Nephron progenitor cell (in vitro differentiated cells): ENCODE measurements at regions not wholly inside any gene's neighbourhood (a gene's known extent, or its start where the extent isn't known, plus 50 kb on each side); places are given as distances from the start of the nearest gene placed in this dataset.

Experiments
- DNase-seq: peaks from one replicate; pipeline ENCODE4 v3.0.0; 2021
- H3K27ac Mint-ChIP-seq: 2 replicates; pipeline ENCODE4 v1.8.0; 2021; ENCODE audit warnings: mild to moderate bottlenecking, moderate library complexity, mixed read lengths
- H3K27me3 Mint-ChIP-seq: 2 replicates; pipeline ENCODE4 v1.8.0; 2021; ENCODE audit warnings: mild to moderate bottlenecking, low read depth, mixed read lengths; ENCODE audit not compliant: poor library complexity
- H3K36me3 Mint-ChIP-seq: 2 replicates; pipeline ENCODE4 v1.8.0; 2021; ENCODE audit warnings: low read depth, mixed read lengths
- H3K4me1 Mint-ChIP-seq: 2 replicates; pipeline ENCODE4 v1.8.0; 2021; ENCODE audit warnings: mixed read lengths
- H3K4me3 Mint-ChIP-seq: 2 replicates; pipeline ENCODE4 v1.8.0; 2021; ENCODE audit warnings: mild to moderate bottlenecking, moderate library complexity, mixed read lengths
- H3K9me3 Mint-ChIP-seq: 2 replicates; pipeline ENCODE4 v1.8.0; 2021; ENCODE audit warnings: mild to moderate bottlenecking, moderate library complexity, mixed read lengths
- CTCF ChIP-seq: fragments of 200-600 bp; sonication (generic); IDR thresholded peaks from 2 replicates; pipeline ENCODE4 v1.5.0; 2021; ENCODE audit warnings: antibody characterized with exemption

- Mint-ChIP-seq H3K27me3 (no peaks in the 10 kb centered on the region), H3K36me3 (no peaks in the 10 kb centered on the region), H3K4me3 (no peak overlapping the region), H3K9me3 (no peaks in the 10 kb centered on the region), H3K4me1 (no peaks in the 10 kb centered on the region), H3K27ac (no peak overlapping the region)
- DNase-seq = no peak
- no peak for TF ChIP-seq CTCF
These were observed 782.2 kb upstream of the GOLIM4 start for GRCh38 chr3:168877899-168878298.

GRCh38 chr3:168876346-168877035 lies 780.8 kb upstream of the GOLIM4 start:
- H3K27ac Mint-ChIP-seq = peak overlapping the region; percentile 62
- H3K4me3 Mint-ChIP-seq = no peak overlapping the region
- TF ChIP-seq CTCF = no peak
- no peaks in the 10 kb centered on the region for H3K27me3 Mint-ChIP-seq
- DNase-seq = no peak
- H3K9me3 Mint-ChIP-seq = no peaks in the 10 kb centered on the region
- H3K4me1 Mint-ChIP-seq = no peaks in the 10 kb centered on the region
- H3K36me3 Mint-ChIP-seq = no peaks in the 10 kb centered on the region

GRCh38 chr3:168872826-168873225 lies 777.1 kb upstream of the GOLIM4 start:
- no peaks in the 10 kb centered on the region for H3K36me3 Mint-ChIP-seq
- H3K4me3 Mint-ChIP-seq = no peak overlapping the region
- H3K9me3 Mint-ChIP-seq = no peaks in the 10 kb centered on the region
- H3K4me1 Mint-ChIP-seq = no peaks in the 10 kb centered on the region
- DNase-seq = no peak
- no peak overlapping the region for H3K27ac Mint-ChIP-seq
- TF ChIP-seq CTCF = no peak
- H3K27me3 Mint-ChIP-seq = no peaks in the 10 kb centered on the region

GRCh38 chr3:168870892-168871291 lies 775.2 kb upstream of the GOLIM4 start:
- H3K4me3 Mint-ChIP-seq = no peak overlapping the region
- no peaks in the 10 kb centered on the region for H3K36me3 Mint-ChIP-seq
- no peak overlapping the region for H3K27ac Mint-ChIP-seq
- no peaks in the 10 kb centered on the region for H3K27me3 Mint-ChIP-seq
- no peak for TF ChIP-seq CTCF
- DNase-seq = no peak
- H3K4me1 Mint-ChIP-seq = no peaks in the 10 kb centered on the region
- no peaks in the 10 kb centered on the region for H3K9me3 Mint-ChIP-seq

- no peak overlapping the region for H3K27ac Mint-ChIP-seq
- H3K4me3 Mint-ChIP-seq = no peak overlapping the region
- peak; percentile 8 for DNase-seq
- H3K4me1 Mint-ChIP-seq = no peaks in the 10 kb centered on the region
- H3K36me3 Mint-ChIP-seq = no peaks in the 10 kb centered on the region
- H3K9me3 Mint-ChIP-seq = no peaks in the 10 kb centered on the region
- TF ChIP-seq CTCF = peak; percentile 84
- no peaks in the 10 kb centered on the region for H3K27me3 Mint-ChIP-seq
These were observed 769.4 kb upstream of the GOLIM4 start for GRCh38 chr3:168865022-168865551.
